Liver (tissue), 8 donors: ENCODE measurements at regions not wholly inside any gene's neighbourhood (a gene's known extent, or its start where the extent isn't known, plus 50 kb on each side); places are given as distances from the start of the nearest gene placed in this dataset.

Experiments used
- DNase-seq: peaks from one replicate; pipeline ENCODE4 v3.0.0-alpha.2; 2017; ENCODE audit warnings: low spot score
- H3K27ac ChIP-seq, 2 donors: one replicate each; pipeline ENCODE4 v1.7.0; 2013; ENCODE audit warnings: inconsistent platforms in 2 of 2, low read length in 2 of 2, control low read depth in 1 of 2, low read depth in 1 of 2, mild to moderate bottlenecking in 1 of 2
- H3K27me3 ChIP-seq, 4 donors: one replicate each; pipeline versions ENCODE4 v1.6.1 to v1.7.0; 2013; ENCODE audit warnings: low read length in 3 of 4, inconsistent platforms in 1 of 4, mild to moderate bottlenecking in 1 of 4, moderate library complexity in 1 of 4; ENCODE audit not compliant: control insufficient read depth in 4 of 4, insufficient read depth in 4 of 4
- H3K36me3 ChIP-seq, 4 donors: one replicate each; pipeline versions ENCODE4 v1.6.1 to v1.7.0; 2013; ENCODE audit warnings: low read length in 3 of 4, mild to moderate bottlenecking in 3 of 4, low read depth in 1 of 4, moderate library complexity in 1 of 4; ENCODE audit not compliant: control insufficient read depth in 4 of 4, insufficient read depth in 3 of 4
- H3K4me1 ChIP-seq, 4 donors: one replicate each; pipeline versions ENCODE4 v1.6.1 to v1.7.0; 2013; ENCODE audit warnings: low read length in 3 of 4, mild to moderate bottlenecking in 3 of 4, moderate library complexity in 1 of 4; ENCODE audit not compliant: control insufficient read depth in 4 of 4, insufficient read depth in 4 of 4
- H3K4me3 ChIP-seq, 3 donors: one replicate each; pipeline versions ENCODE4 v1.6.1 to v1.7.0; 2013; ENCODE audit warnings: low read length in 3 of 3, control low read depth in 1 of 3, low read depth in 1 of 3, mild to moderate bottlenecking in 1 of 3
- H3K9ac ChIP-seq, 2 donors: one replicate each; pipeline ENCODE4 v1.7.0; 2013; ENCODE audit warnings: low read length in 2 of 2, mild to moderate bottlenecking in 2 of 2, moderate library complexity in 2 of 2, control low read depth in 1 of 2, low read depth in 1 of 2
- H3K9me3 ChIP-seq, 4 donors: one replicate each; pipeline versions ENCODE4 v1.6.1 to v1.7.0; 2013; ENCODE audit warnings: low read length in 3 of 4; ENCODE audit not compliant: control insufficient read depth in 4 of 4
- EGR1 ChIP-seq, 2 donors: IDR thresholded peaks; 2 replicates each; pipeline ENCODE4 v1.6.1; 2016 to 2018; ENCODE audit warnings: antibody characterized with exemption in 2 of 2, low read depth in 2 of 2
- FOXA1 ChIP-seq: IDR thresholded peaks from 2 replicates; pipeline ENCODE4 v1.6.1; 2016; ENCODE audit warnings: antibody characterized with exemption
- FOXA2 ChIP-seq: IDR thresholded peaks from 2 replicates; pipeline ENCODE4 v1.6.1; 2016; ENCODE audit warnings: antibody characterized with exemption
- GABPA ChIP-seq, 2 donors: IDR thresholded peaks in 1 of 2; conservative IDR thresholded peaks in 1 of 2; 2 replicates each; pipeline ENCODE4 v1.6.1; 2016; ENCODE audit warnings: antibody characterized with exemption in 2 of 2, mild to moderate bottlenecking in 1 of 2, moderate library complexity in 1 of 2
- HNF4A ChIP-seq, 2 donors: conservative IDR thresholded peaks; 2 replicates each; pipeline ENCODE4 v1.6.1; 2016; ENCODE audit warnings: antibody characterized with exemption in 2 of 2, mild to moderate bottlenecking in 2 of 2
- HNF4G ChIP-seq: IDR thresholded peaks from 2 replicates; pipeline ENCODE4 v1.6.1; 2016; ENCODE audit warnings: antibody characterized with exemption
- JUND ChIP-seq, 2 donors: IDR thresholded peaks; 2 replicates each; pipeline ENCODE4 v1.6.1; 2016; ENCODE audit warnings: antibody characterized with exemption in 2 of 2
- NR2F2 ChIP-seq: IDR thresholded peaks from 2 replicates; pipeline ENCODE4 v1.6.1; 2016; ENCODE audit warnings: antibody characterized with exemption
- RAD21 ChIP-seq, 2 donors: IDR thresholded peaks; 2 replicates each; pipeline ENCODE4 v1.6.1; 2016; ENCODE audit warnings: antibody characterized with exemption in 2 of 2, mild to moderate bottlenecking in 2 of 2
- RXRA ChIP-seq, 2 donors: IDR thresholded peaks; 2 replicates each; pipeline ENCODE4 v1.6.1; 2017 to 2018; ENCODE audit warnings: antibody characterized with exemption in 2 of 2, mild to moderate bottlenecking in 1 of 2
- SP1 ChIP-seq: IDR thresholded peaks from 2 replicates; pipeline ENCODE4 v1.6.1; 2018; ENCODE audit warnings: antibody characterized with exemption, mild to moderate bottlenecking
- TAF1 ChIP-seq: conservative IDR thresholded peaks from 2 replicates; pipeline ENCODE4 v1.6.1; 2016; ENCODE audit warnings: antibody characterized with exemption, mild to moderate bottlenecking
- YY1 ChIP-seq: IDR thresholded peaks from 2 replicates; pipeline ENCODE4 v1.6.1; 2016; ENCODE audit warnings: antibody characterized with exemption, mild to moderate bottlenecking
- WGBS: extraction: QIAGEN DNeasy Blood & Tissue Kit; methylation state at CpG from one replicate; pipeline ENCODE4 v1.1.7; 2013; 5-methylcytosine and 5-hydroxymethylcytosine counted together
- TF ChIP-seq, protein P1 (sequence below): IDR thresholded peaks from 2 replicates; pipeline ENCODE4 v1.6.1; 2016; ENCODE audit warnings: antibody characterized with exemption
- TF ChIP-seq, protein P2 (sequence below): fragments of 150-350 bp; IDR thresholded peaks from 2 replicates; pipeline ENCODE4 v1.5.1; 2017; ENCODE audit warnings: improper control_type of control experiment, low read depth, low read length; ENCODE audit not compliant: missing input control
- TF ChIP-seq, protein P3 (sequence below): IDR thresholded peaks from 2 replicates; pipeline ENCODE4 v1.6.1; 2016; ENCODE audit warnings: antibody characterized with exemption
- TF ChIP-seq, protein P4 (sequence below): IDR thresholded peaks from 2 replicates; pipeline ENCODE4 v1.6.1; 2016; ENCODE audit warnings: antibody characterized with exemption
- TF ChIP-seq, protein P5 (sequence below): IDR thresholded peaks from 2 replicates; pipeline ENCODE4 v1.6.1; 2016; ENCODE audit warnings: antibody characterized with exemption, mild to moderate bottlenecking
- donor health status: healthy.
- donor health status: healthy.
- donor health status: healthy.
- donor health status: healthy.
- donor health status: healthy.

DNA sequence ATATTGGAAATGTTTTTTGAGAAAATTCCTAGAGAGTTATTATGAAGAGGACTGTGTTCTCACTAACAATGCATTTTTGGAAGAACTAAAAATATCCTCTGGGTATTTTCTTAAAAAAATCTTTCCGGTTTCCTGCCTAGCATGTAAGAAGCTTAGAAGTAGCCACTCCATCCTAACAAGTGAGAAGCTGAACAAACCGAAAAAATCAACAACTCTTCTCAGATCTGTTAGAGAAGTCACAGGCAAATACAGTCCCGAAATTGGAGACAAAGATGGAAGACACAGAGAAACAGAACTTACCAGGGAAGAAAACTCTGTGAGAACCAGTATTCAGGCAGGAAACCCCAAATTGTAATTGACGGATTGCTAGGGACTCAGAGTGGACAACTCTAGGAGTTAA, 173.0 kb downstream of the KLF12 start:
- Histone ChIP-seq H3K27ac (no peak overlapping the region), H3K36me3 (no peaks in the 10 kb centered on the region), H3K9ac (no peak overlapping the region), H3K4me1 (no peaks in the 10 kb centered on the region), H3K4me3 (no peak overlapping the region), H3K9me3 (no peaks in the 10 kb centered on the region), H3K27me3 (no peaks in the 10 kb centered on the region)
- 84% methylated on average over 4 of the region's 4 CpGs for WGBS
- DNase-seq, result no peak
- TF ChIP-seq, protein P1, sequence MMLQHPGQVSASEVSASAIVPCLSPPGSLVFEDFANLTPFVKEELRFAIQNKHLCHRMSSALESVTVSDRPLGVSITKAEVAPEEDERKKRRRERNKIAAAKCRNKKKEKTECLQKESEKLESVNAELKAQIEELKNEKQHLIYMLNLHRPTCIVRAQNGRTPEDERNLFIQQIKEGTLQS, result no peak
- no peak for TF ChIP-seq HNF4G
- TF ChIP-seq, protein P2, sequence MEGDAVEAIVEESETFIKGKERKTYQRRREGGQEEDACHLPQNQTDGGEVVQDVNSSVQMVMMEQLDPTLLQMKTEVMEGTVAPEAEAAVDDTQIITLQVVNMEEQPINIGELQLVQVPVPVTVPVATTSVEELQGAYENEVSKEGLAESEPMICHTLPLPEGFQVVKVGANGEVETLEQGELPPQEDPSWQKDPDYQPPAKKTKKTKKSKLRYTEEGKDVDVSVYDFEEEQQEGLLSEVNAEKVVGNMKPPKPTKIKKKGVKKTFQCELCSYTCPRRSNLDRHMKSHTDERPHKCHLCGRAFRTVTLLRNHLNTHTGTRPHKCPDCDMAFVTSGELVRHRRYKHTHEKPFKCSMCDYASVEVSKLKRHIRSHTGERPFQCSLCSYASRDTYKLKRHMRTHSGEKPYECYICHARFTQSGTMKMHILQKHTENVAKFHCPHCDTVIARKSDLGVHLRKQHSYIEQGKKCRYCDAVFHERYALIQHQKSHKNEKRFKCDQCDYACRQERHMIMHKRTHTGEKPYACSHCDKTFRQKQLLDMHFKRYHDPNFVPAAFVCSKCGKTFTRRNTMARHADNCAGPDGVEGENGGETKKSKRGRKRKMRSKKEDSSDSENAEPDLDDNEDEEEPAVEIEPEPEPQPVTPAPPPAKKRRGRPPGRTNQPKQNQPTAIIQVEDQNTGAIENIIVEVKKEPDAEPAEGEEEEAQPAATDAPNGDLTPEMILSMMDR, result no peak
- no peak for TF ChIP-seq HNF4A (conservative IDR thresholded peaks at IDR 0.05)
- TF ChIP-seq SP1, result no peak
- TF ChIP-seq, protein P3, sequence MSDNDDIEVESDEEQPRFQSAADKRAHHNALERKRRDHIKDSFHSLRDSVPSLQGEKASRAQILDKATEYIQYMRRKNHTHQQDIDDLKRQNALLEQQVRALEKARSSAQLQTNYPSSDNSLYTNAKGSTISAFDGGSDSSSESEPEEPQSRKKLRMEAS, result no peak
- no peak for TF ChIP-seq TAF1

DNA sequence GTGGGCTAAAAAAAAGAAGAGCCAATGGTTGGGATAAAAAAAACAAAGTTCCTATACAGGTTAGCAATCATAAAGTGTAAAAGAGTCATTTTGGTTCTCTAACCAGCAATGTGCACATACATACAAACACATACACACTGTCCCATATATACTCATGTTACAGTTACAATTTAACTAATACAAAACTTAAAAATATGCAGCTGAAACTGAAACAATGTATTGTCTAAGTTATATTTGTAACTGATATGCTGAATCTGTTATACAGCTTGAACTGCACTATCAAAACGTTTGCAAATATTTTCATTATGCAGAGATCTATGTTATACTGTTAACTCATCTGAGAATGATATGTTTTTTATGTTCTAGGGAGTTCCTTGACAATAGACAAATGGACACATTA, 173.7 kb downstream of the KLF12 start:
- Histone ChIP-seq H3K4me3 (no peak overlapping the region), H3K9me3 (no peaks in the 10 kb centered on the region), H3K27ac (no peak overlapping the region), H3K4me1 (no peaks in the 10 kb centered on the region), H3K36me3 (no peaks in the 10 kb centered on the region), H3K27me3 (no peaks in the 10 kb centered on the region), H3K9ac (no peak overlapping the region)
- no peak for DNase-seq
- TF ChIP-seq, protein P1, result no peak
- TF ChIP-seq, protein P2, result no peak
- TF ChIP-seq SP1 (no peak), FOXA1 (no peak), FOXA2 (no peak), HNF4A (conservative IDR thresholded peaks at IDR 0.05) (no peak), TAF1 (no peak), RAD21 (IDR thresholded peaks at IDR 0.05) (no peak), NR2F2 (no peak), EGR1 (IDR thresholded peaks at IDR 0.05; ENCODE audit: low read depth in 2 of 2) (no peak), JUND (IDR thresholded peaks at IDR 0.05) (no peak), YY1 (no peak), RXRA (IDR thresholded peaks at IDR 0.05) (no peak), HNF4G (no peak), GABPA (IDR thresholded peaks at IDR 0.05 in 1 of 2, conservative IDR thresholded peaks at IDR 0.05 in 1 of 2) (no peak)
- TF ChIP-seq, protein P4, sequence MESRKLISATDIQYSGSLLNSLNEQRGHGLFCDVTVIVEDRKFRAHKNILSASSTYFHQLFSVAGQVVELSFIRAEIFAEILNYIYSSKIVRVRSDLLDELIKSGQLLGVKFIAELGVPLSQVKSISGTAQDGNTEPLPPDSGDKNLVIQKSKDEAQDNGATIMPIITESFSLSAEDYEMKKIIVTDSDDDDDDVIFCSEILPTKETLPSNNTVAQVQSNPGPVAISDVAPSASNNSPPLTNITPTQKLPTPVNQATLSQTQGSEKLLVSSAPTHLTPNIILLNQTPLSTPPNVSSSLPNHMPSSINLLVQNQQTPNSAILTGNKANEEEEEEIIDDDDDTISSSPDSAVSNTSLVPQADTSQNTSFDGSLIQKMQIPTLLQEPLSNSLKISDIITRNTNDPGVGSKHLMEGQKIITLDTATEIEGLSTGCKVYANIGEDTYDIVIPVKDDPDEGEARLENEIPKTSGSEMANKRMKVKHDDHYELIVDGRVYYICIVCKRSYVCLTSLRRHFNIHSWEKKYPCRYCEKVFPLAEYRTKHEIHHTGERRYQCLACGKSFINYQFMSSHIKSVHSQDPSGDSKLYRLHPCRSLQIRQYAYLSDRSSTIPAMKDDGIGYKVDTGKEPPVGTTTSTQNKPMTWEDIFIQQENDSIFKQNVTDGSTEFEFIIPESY, result no peak
- TF ChIP-seq, protein P3, result no peak
- TF ChIP-seq, protein P5, sequence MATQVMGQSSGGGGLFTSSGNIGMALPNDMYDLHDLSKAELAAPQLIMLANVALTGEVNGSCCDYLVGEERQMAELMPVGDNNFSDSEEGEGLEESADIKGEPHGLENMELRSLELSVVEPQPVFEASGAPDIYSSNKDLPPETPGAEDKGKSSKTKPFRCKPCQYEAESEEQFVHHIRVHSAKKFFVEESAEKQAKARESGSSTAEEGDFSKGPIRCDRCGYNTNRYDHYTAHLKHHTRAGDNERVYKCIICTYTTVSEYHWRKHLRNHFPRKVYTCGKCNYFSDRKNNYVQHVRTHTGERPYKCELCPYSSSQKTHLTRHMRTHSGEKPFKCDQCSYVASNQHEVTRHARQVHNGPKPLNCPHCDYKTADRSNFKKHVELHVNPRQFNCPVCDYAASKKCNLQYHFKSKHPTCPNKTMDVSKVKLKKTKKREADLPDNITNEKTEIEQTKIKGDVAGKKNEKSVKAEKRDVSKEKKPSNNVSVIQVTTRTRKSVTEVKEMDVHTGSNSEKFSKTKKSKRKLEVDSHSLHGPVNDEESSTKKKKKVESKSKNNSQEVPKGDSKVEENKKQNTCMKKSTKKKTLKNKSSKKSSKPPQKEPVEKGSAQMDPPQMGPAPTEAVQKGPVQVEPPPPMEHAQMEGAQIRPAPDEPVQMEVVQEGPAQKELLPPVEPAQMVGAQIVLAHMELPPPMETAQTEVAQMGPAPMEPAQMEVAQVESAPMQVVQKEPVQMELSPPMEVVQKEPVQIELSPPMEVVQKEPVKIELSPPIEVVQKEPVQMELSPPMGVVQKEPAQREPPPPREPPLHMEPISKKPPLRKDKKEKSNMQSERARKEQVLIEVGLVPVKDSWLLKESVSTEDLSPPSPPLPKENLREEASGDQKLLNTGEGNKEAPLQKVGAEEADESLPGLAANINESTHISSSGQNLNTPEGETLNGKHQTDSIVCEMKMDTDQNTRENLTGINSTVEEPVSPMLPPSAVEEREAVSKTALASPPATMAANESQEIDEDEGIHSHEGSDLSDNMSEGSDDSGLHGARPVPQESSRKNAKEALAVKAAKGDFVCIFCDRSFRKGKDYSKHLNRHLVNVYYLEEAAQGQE, result no peak
- 73% methylated on average over 1 of the region's 1 CpG for whole genome bisulfite sequencing
